GM18870 (cell line): ENCODE measurements at regions not wholly inside any gene's neighbourhood (a gene's known extent, or its start where the extent isn't known, plus 50 kb on each side); places are given as distances from the start of the nearest gene placed in this dataset.
A peak's percentile ranks its signal among the peaks of the same experiment; 100 is the strongest.

ENCODE experiments used
- ATAC-seq: cut with Tn5 transposase; IDR thresholded peaks from one replicate; pipeline ENCODE4 v1.9.1; 2021; ENCODE audit warnings: moderate library complexity; ENCODE audit not compliant: unreplicated experiment

GRCh38 chr10:91127341-91128082 lies 93.0 kb upstream of the PCGF5 start:
- no peak for ATAC-seq

- ATAC-seq: no peak
Measured at GRCh38 chr10:91135113-91135512, 85.3 kb upstream of the PCGF5 start.

- no peak for ATAC-seq
Measured at GRCh38 chr10:91137011-91137643, 83.3 kb upstream of the PCGF5 start.

- ATAC-seq: no peak
Measured at GRCh38 chr10:91137822-91138221, 82.6 kb upstream of the PCGF5 start.

- ATAC-seq: no peak
Measured at GRCh38 chr10:91140995-91141549, 79.4 kb upstream of the PCGF5 start.

- ATAC-seq: no peak
Measured at GRCh38 chr10:91144961-91145360, 75.5 kb upstream of the PCGF5 start.

- no peak for ATAC-seq
Measured at GRCh38 chr10:91146146-91146545, 74.3 kb upstream of the PCGF5 start.

GRCh38 chr10:91149550-91149949 lies 70.9 kb upstream of the PCGF5 start:
- ATAC-seq: no peak

- ATAC-seq: no peak
Measured at GRCh38 chr10:91150631-91151030, 69.8 kb upstream of the PCGF5 start.

GRCh38 chr10:91153508-91153907 lies 67.0 kb upstream of the PCGF5 start:
- no peak for ATAC-seq

- ATAC-seq: no peak
Measured at GRCh38 chr10:91154842-91155241, 65.6 kb upstream of the PCGF5 start.

GRCh38 chr10:91156196-91156595 lies 64.3 kb upstream of the PCGF5 start:
- ATAC-seq: no peak

- ATAC-seq: no peak
Measured at GRCh38 chr10:91159254-91159783, 61.1 kb upstream of the PCGF5 start.

GRCh38 chr10:91162050-91162494 lies 58.4 kb upstream of the PCGF5 start:
- no peak for ATAC-seq

GRCh38 chr10:91162495-91163268 lies 57.8 kb upstream of the PCGF5 start:
- peak; percentile 30 for ATAC-seq

- peak; percentile 38 for ATAC-seq
Measured at GRCh38 chr10:91163269-91163868, 57.1 kb upstream of the PCGF5 start.

- no peak for ATAC-seq
Measured at GRCh38 chr10:91163869-91164474, 56.5 kb upstream of the PCGF5 start.

- no peak for ATAC-seq
Measured at GRCh38 chr10:91164520-91165065, 55.9 kb upstream of the PCGF5 start.

GRCh38 chr10:91167406-91167805 lies 53.1 kb upstream of the PCGF5 start:
- ATAC-seq: no peak

- ATAC-seq: no peak
Measured at GRCh38 chr10:91170418-91170817, 50.0 kb upstream of the PCGF5 start.
